ENCODE measurements at regions not wholly inside any gene's neighbourhood (a gene's known extent, or its start where the extent isn't known, plus 50 kb on each side); places are given as distances from the start of the nearest gene placed in this dataset.
"Not testable (repeated sequence)": the region's sequence is repeated elsewhere in the genome, so short reads cannot be mapped to it uniquely, and the experiment has no call there.

GRCh38 chr10:125266966-125267365, 106.6 kb upstream of the CTBP2 start:
- no peak for DNase-seq (ENCODE audit: low spot score)

- DNase-seq (ENCODE audit: low spot score): no peak
These were observed 106.2 kb upstream of the CTBP2 start for GRCh38 chr10:125266541-125266940.

- no peak for DNase-seq (ENCODE audit: low spot score)
These were observed 105.2 kb upstream of the CTBP2 start for GRCh38 chr10:125265579-125265955.

- DNase-seq (ENCODE audit: low spot score): no peak
These were observed 104.6 kb upstream of the CTBP2 start for GRCh38 chr10:125264757-125265578.

- no peak for DNase-seq (ENCODE audit: low spot score)
These were observed 103.7 kb upstream of the CTBP2 start for GRCh38 chr10:125264091-125264490.

GRCh38 chr10:125263551-125263950, 103.2 kb upstream of the CTBP2 start:
- DNase-seq (ENCODE audit: low spot score): no peak

- DNase-seq (ENCODE audit: low spot score): no peak
These were observed 102.6 kb upstream of the CTBP2 start for GRCh38 chr10:125262920-125263319.

GRCh38 chr10:125262409-125262808, 102.0 kb upstream of the CTBP2 start:
- DNase-seq (ENCODE audit: low spot score): no peak

DNA sequence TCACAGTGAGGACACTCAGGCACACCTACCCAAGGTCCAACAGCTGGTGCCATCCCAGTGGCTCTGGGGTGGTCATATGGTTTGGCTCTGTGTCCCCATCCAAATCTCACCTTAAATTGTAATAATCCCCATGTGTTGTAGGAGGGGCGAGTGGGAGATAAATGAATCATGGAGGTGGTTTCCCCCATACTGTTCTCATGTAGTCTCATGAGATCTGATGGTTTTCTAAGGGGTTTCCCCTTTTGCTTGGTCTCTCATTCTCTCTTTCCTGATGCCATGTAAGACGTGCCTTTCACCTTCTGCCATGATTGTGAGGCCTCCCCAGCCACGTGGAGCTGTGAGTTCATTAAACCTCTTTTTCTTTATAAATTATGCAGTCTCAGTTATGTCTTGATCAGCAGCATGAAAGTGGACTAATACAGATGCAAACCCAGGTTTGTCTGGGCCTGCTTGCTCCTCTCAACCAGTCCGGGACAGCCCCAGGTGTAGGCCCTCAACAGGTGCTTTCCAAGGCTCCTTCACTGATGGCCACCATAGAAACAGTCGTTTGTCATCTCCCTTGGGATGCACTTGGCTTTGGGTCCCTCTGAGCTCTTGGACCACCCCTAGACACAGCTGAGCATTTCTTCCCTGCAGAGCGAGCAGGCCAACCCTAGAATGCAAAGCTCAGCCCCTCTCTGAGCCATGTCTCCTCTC, 101.3 kb upstream of the CTBP2 start:
- no peak for DNase-seq (ENCODE audit: low spot score)

DNA sequence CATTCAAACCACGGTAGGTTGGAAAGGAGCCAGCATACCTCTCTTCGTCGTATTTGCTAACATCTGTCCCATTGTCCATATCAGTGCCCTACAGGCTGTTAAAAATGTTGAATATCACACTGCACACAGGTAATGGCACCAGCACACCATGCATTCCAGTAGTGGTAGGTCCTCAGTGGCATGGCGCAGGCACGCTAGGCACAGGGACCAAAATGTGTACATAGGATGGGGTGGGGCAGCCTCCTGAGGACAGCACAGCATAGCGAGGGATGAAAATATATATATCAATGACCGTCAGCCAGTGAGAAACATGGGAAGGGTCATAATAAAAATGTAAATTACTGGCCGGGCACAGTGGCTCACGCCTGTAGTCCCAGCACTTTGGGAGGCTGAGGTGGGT, 99.9 kb upstream of the CTBP2 start:
- no peak for DNase-seq (ENCODE audit: low spot score)

DNA sequence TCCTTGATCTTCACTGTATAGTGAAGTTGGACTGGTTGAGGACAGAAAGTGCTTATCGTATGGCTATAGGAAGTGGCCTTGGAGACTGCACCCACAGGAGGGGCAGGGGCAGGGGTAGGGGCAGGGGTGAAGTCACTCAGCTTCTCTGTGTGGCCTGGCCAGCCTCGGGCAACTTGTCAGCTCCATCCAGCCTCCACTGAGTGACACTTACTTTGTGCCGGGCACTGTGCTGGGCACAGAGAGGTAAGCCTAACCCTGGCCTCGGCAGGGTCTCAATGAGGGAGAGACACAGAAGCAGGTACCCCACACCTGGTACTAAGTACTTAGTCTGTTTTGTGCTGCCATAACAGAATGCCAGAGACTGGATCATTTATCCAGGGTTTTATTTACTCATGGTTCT, 99.3 kb upstream of the CTBP2 start:
- DNase-seq (ENCODE audit: low spot score): no peak

DNA sequence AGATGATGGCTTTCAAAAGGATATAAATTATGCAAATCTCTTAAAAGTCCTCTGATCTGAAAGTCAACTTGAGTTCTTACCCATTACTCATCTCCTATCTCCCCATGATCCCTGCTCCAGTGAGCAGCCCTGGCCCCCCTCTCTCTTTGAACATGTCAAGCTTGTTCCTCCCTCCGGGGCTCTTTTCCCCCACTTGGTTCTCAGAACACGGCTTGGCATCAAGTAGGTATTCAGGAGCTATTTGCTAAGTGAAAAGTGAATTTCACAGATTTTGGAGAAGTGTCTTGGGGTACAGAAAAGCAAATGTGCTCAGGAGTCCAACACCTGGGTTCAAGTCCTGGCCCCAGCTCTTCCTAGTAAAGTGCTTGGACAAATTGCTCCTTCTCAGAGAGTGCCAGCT, 98.3 kb upstream of the CTBP2 start:
- DNase-seq (ENCODE audit: low spot score): no peak

- DNase-seq (ENCODE audit: low spot score): no peak
These were observed 97.3 kb upstream of the CTBP2 start for GRCh38 chr10:125257521-125258108.

- no peak for DNase-seq (ENCODE audit: low spot score)
These were observed 95.7 kb upstream of the CTBP2 start for GRCh38 chr10:125256026-125256425.

DNA sequence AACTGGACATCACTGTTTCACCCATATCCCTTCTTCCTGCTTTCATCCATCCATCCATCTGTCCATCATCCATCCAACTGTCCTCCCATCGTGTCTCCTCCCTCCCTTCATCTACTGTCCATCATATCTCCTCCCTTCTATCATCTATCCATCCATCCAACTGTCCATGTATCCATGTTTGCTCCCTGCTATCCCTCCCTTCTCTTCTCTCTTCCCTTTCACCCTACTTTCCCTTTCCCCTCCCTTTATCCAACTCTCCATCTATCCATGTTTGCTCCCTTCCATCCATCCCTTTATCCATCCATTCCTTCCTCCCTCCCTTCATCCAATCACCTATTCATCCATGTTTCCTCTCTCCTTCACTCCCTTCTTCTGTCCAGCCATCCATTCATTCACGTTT, 92.6 kb upstream of the CTBP2 start:
- no peak for DNase-seq (ENCODE audit: low spot score)

DNA sequence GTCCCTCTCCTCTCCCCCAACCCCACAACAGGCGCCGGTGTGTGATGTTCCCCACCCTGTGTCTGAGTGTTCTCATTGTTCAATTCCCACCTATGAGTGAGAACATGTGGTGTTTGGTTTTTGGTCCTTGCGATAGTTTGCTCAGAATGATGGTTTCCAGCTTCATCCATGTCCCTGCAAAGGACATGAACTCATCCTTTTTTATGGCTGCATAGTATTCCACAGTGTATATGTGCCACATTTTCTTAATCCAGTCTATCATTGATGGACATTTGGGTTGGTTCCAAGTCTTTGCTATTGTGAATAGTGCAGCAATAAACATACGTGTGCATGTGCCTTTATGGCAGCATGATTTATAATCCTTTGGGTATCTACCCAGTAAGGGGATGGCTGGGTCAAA, 90.5 kb upstream of the CTBP2 start:
- DNase-seq (ENCODE audit: low spot score): not testable (repeated sequence)

GRCh38 chr10:125249948-125250347, 89.6 kb upstream of the CTBP2 start:
- no peak for DNase-seq (ENCODE audit: low spot score)

DNA sequence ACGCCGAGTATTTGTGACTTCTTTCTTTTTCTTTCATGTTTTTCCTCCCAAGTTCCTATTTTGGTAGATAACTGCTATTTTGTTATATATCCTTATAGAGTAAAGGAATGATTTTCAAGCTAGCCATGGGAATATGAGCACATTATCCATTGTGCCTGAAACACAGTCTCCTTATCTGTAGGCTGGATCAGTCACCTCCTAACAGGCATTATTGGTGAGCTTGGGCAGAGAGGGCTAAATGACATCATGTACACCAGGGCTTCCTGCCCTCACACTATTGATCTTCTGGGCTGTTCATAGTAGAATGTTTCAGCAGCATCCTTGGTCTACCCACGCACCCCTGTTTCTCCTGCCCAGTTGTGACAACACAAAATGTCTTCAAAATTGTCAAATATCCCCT, 88.1 kb upstream of the CTBP2 start:
- DNase-seq (ENCODE audit: low spot score): no peak

DNA sequence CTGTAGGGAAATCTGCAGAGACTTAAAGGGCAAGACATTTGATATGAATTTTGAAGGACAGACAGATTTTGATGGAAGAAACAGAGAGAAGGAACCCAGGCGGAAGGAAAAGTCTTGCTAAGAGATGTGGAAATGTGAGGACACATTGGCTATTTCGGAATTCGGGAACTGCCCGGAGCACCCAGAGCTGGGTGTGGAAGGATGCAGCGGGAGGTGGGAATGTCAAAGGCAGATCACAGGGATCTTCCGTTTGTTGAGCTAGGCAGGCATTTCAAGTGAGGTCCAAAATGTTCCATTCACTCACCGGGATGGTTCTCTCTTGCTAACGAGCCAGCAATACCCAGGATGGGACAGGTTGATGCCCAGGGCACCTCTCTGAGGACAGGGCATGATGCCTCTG, 87.2 kb upstream of the CTBP2 start:
- no peak for DNase-seq (ENCODE audit: low spot score)

- no peak for DNase-seq (ENCODE audit: low spot score)
These were observed 83.3 kb upstream of the CTBP2 start for GRCh38 chr10:125243532-125244253.

- DNase-seq (ENCODE audit: low spot score): no peak
These were observed 78.3 kb upstream of the CTBP2 start for GRCh38 chr10:125238682-125239081.

GRCh38 chr10:125236091-125236490, 75.7 kb upstream of the CTBP2 start:
- no peak for DNase-seq (ENCODE audit: low spot score)
